NCI-H524 (cell line): ENCODE measurements at regions not wholly inside any gene's neighbourhood (a gene's known extent, or its start where the extent isn't known, plus 50 kb on each side); places are given as distances from the start of the nearest gene placed in this dataset.
"Not testable (repeated sequence)": the region's sequence is repeated elsewhere in the genome, so short reads cannot be mapped to it uniquely, and the experiment has no call there.

Source experiments
- DNase-seq, 2 experiments: peaks; one replicate each; lab custom pipeline; 2025; lab: John Stamatoyannopoulos, UW

- DNase-seq, result no peak
Measured at GRCh38 chr7:11221984-11222383, 248.3 kb downstream of the PHF14 start.

- no peak for DNase-seq
Measured at GRCh38 chr7:11224535-11224934, 250.9 kb downstream of the PHF14 start.

- peak; percentile 39 to 73 for DNase-seq
Measured at GRCh38 chr7:11228515-11228914, 254.8 kb downstream of the PHF14 start.

GRCh38 chr7:11231190-11231589, 257.5 kb downstream of the PHF14 start:
- no peak for DNase-seq

- no peak for DNase-seq
Measured at GRCh38 chr7:11232462-11232861, 258.8 kb downstream of the PHF14 start.

- DNase-seq, result no peak
Measured at GRCh38 chr7:11233871-11234270, 260.2 kb downstream of the PHF14 start.

GRCh38 chr7:11235491-11235890, 261.8 kb downstream of the PHF14 start:
- DNase-seq, result peak; percentile 29 to 78

- no peak for DNase-seq
Measured at GRCh38 chr7:11236680-11237079, 263.0 kb downstream of the PHF14 start.

- no peak for DNase-seq
Measured at GRCh38 chr7:11237742-11238141, 264.1 kb downstream of the PHF14 start.

GRCh38 chr7:11239316-11239715, 265.6 kb downstream of the PHF14 start:
- DNase-seq, result no peak

GRCh38 chr7:11243739-11244138, 270.1 kb downstream of the PHF14 start:
- DNase-seq, result peak in 1 of 2 experiments; percentile 12

GRCh38 chr7:11244149-11244548, 270.5 kb downstream of the PHF14 start:
- no peak for DNase-seq

- DNase-seq, result no peak
Measured at GRCh38 chr7:11247545-11247944, 273.9 kb downstream of the PHF14 start.

GRCh38 chr7:11251436-11251835, 277.8 kb downstream of the PHF14 start:
- DNase-seq, result no peak

GRCh38 chr7:11252011-11252607, 278.4 kb downstream of the PHF14 start:
- DNase-seq, result no peak

- DNase-seq, result no peak
Measured at GRCh38 chr7:11252705-11253272, 279.1 kb downstream of the PHF14 start.

- no peak for DNase-seq
Measured at GRCh38 chr7:11256501-11256900, 282.8 kb downstream of the PHF14 start.

- peak in 1 of 2 experiments; percentile 10 for DNase-seq
Measured at GRCh38 chr7:11261470-11261869, 287.8 kb downstream of the PHF14 start.

GRCh38 chr7:11266101-11266500, 292.4 kb downstream of the PHF14 start:
- no peak for DNase-seq

GRCh38 chr7:11272352-11272751, 298.7 kb downstream of the PHF14 start:
- no peak for DNase-seq

- no peak for DNase-seq
Measured at GRCh38 chr7:11274074-11274473, 300.4 kb downstream of the PHF14 start.

- no peak for DNase-seq
Measured at GRCh38 chr7:11281953-11282352, 308.3 kb downstream of the PHF14 start.

- DNase-seq, result not testable (repeated sequence)
Measured at GRCh38 chr7:11283584-11283983, 309.9 kb downstream of the PHF14 start.

GRCh38 chr7:11290863-11291262, 317.2 kb downstream of the PHF14 start:
- DNase-seq, result no peak
